ENCODE measurements at regions not wholly inside any gene's neighbourhood (a gene's known extent, or its start where the extent isn't known, plus 50 kb on each side); places are given as distances from the start of the nearest gene placed in this dataset.

- ChIA-PET CTCF (interaction anchor here (0.7 kb wide), 1 partner anchor 371 kb away, joined by 3 read pairs; no protein-coding TSS in a partner anchor), POLR2A (ENCODE audit: low non-redundant PET) (no interaction called here)
- H3K27ac ChIP-seq, result no peak overlapping the region
- no peak for DNase-seq (ENCODE audit: low spot score)
- no peak for TF ChIP-seq CTCF (conservative IDR thresholded peaks at IDR 0.05; ENCODE audit: low read depth)
Measured at GRCh38 chr18:45381282-45381681, 234.0 kb upstream of the SLC14A2 start.

- H3K27ac ChIP-seq, result no peak overlapping the region
- ChIA-PET CTCF (no interaction called here), POLR2A (ENCODE audit: low non-redundant PET) (no interaction called here)
- no peak for DNase-seq (ENCODE audit: low spot score)
- no peak for TF ChIP-seq CTCF (conservative IDR thresholded peaks at IDR 0.05; ENCODE audit: low read depth)
Measured at GRCh38 chr18:45383228-45383627, 232.0 kb upstream of the SLC14A2 start.

- peak; percentile 61 for TF ChIP-seq CTCF (conservative IDR thresholded peaks at IDR 0.05; ENCODE audit: low read depth)
- H3K27ac ChIP-seq, result no peak overlapping the region
- ChIA-PET CTCF (interaction anchor here (0.6 to 1.0 kb wide), 7 partner anchors 13 to 1234 kb away, joined by 3 to 5 read pairs (median 3); no protein-coding TSS in a partner anchor), POLR2A (ENCODE audit: low non-redundant PET) (no interaction called here)
- DNase-seq (ENCODE audit: low spot score), result peak; percentile 59
Measured at GRCh38 chr18:45384137-45384961, 230.9 kb upstream of the SLC14A2 start.

- H3K27ac ChIP-seq, result no peak overlapping the region
- DNase-seq (ENCODE audit: low spot score), result no peak
- ChIA-PET CTCF (interaction anchor here (0.6 to 1.0 kb wide), 4 partner anchors 14 to 172 kb away, joined by 3 to 5 read pairs (median 4); no protein-coding TSS in a partner anchor), POLR2A (ENCODE audit: low non-redundant PET) (no interaction called here)
- no peak for TF ChIP-seq CTCF (conservative IDR thresholded peaks at IDR 0.05; ENCODE audit: low read depth)
Measured at GRCh38 chr18:45384962-45385315, 230.3 kb upstream of the SLC14A2 start.

DNA sequence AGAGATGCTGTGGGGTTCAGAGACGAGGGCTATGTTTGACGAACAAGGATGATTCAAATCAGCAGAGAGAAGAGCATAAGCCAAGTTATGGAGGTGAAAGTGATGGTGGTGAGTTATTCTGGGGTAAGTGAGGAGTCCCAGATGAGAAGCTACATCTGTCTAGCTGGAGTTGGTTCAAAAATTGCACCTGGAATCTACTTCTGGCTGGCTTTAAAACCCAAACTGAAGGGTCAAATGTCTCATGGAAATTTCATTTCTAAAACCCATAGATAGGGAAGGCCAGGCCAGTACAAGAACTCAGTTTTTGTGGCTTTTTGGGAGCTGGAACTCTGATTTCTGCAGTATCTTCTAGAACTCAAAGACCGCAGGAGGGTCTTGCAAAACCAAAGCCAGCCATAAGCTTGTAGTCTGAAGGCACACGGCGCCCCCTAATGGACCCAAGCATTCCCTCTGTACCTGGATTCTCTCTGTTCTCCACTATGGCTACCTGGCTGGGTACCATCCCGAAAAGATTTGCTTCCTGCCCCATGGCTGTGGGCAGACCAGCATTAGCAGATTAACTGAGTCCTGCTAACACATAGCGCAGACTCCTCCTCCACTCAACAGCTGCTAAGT is 229.1 kb upstream of the SLC14A2 start:
- no peak overlapping the region for H3K27ac ChIP-seq
- peak; percentile 44 for TF ChIP-seq CTCF (conservative IDR thresholded peaks at IDR 0.05; ENCODE audit: low read depth)
- ChIA-PET CTCF (interaction anchor here (0.6 to 0.7 kb wide), 2 partner anchors 245 to 644 kb away, joined by 3 to 4 read pairs; no protein-coding TSS in a partner anchor), POLR2A (ENCODE audit: low non-redundant PET) (no interaction called here)
- no peak for DNase-seq (ENCODE audit: low spot score)

- POLR2A ChIA-PET (ENCODE audit: low non-redundant PET), result no interaction called here
- no peak for DNase-seq (ENCODE audit: low spot score)
- no peak overlapping the region for H3K27ac ChIP-seq
- no peak for TF ChIP-seq CTCF (conservative IDR thresholded peaks at IDR 0.05; ENCODE audit: low read depth)
- CTCF ChIA-PET, result no interaction called here
Measured at GRCh38 chr18:45387229-45387628, 228.0 kb upstream of the SLC14A2 start.
